ENCODE measurements at regions not wholly inside any gene's neighbourhood (a gene's known extent, or its start where the extent isn't known, plus 50 kb on each side); places are given as distances from the start of the nearest gene placed in this dataset.

DNA sequence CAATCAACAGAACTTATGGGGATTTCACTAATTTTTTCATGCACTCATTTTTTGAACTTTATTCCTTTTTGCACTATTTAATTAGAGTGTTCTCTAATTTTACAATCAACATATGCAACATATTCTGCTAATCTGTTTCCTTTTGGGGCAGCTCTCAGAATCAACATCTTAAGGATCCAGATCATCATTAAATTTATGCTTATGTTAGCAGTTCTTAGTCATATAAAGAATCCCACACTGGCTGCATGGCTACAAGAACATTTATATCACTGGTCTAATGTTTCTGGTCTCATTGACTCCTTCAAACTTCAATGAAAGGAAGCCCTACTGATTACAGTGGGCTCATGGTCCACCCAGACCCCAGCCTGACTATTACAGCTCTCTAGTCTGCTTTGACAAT lies 245.2 kb downstream of the RBM26 start:
- Histone ChIP-seq H3K36me3 (ENCODE audit: control insufficient read depth, low read length) (no peaks in the 10 kb centered on the region), H3K27me3 (ENCODE audit: control insufficient read depth, low read length) (0 out of 2 replicates have a peak, but pooled peaks cover 1% of the 10 kb centered on the region), H3K27ac (ENCODE audit: low read depth, low read length) (no peak overlapping the region), H3K4me1 (ENCODE audit: control insufficient read depth, low read length) (no peaks in the 10 kb centered on the region), H3K9me3 (ENCODE audit: control insufficient read depth, insufficient read depth, low read length) (no peaks in the 10 kb centered on the region), H4K20me1 (ENCODE audit: control insufficient read depth, insufficient read depth, low read depth, low read length) (no peaks in the 10 kb centered on the region), H3K4me3 (ENCODE audit: low read length) (no peak overlapping the region), H3F3A (ENCODE audit: control insufficient read depth, insufficient read depth) (no peaks in the 10 kb centered on the region), H3K79me2 (ENCODE audit: control insufficient read depth, low read length) (no peaks in the 10 kb centered on the region), H3K4me2 (ENCODE audit: low read length) (no peak overlapping the region), H3K9me2 (replicated peaks; ENCODE audit: control insufficient read depth, low read length) (no peaks in the 10 kb centered on the region)
- TF ChIP-seq EZH2phosphoT487 (IDR thresholded peaks at IDR 0.05; ENCODE audit: borderline replicate concordance, low read length) (no peak), CTCF (IDR thresholded peaks at IDR 0.05; ENCODE audit: low read depth, low read length, poor library complexity, severe bottlenecking) (no peak)

DNA sequence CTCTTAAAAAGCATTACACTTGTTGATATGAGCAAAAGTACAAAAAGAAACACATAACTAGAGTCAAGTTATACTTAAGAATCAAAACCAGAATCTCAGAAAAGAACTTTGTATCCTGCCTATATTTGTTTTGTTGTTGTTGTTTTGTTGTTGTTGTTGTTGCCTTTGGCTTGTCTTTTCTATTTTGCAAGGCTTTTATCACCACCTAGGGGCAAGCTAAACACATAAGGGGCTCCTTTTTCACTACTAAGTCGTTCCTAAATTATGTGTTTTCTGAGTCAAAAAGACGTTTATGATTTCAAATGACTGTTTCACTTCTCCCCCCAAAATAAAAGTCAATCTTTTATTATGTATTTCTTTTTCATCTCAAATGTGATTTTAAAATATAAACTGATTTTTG lies 250.2 kb downstream of the RBM26 start:
- no peaks in the 10 kb centered on the region for H3K4me1 ChIP-seq (ENCODE audit: control insufficient read depth, low read length)
- no peak overlapping the region for H3K27ac ChIP-seq (ENCODE audit: low read depth, low read length)
- 0 out of 2 replicates have a peak, but pooled peaks cover 4% of the 10 kb centered on the region for H3K27me3 ChIP-seq (ENCODE audit: control insufficient read depth, low read length)
- no peaks in the 10 kb centered on the region for H3K79me2 ChIP-seq (ENCODE audit: control insufficient read depth, low read length)
- H3K9me2 ChIP-seq (replicated peaks; ENCODE audit: control insufficient read depth, low read length): no peaks in the 10 kb centered on the region
- H4K20me1 ChIP-seq (ENCODE audit: control insufficient read depth, insufficient read depth, low read depth, low read length): no peaks in the 10 kb centered on the region
- no peaks in the 10 kb centered on the region for H3K9me3 ChIP-seq (ENCODE audit: control insufficient read depth, insufficient read depth, low read length)
- no peak for TF ChIP-seq CTCF (IDR thresholded peaks at IDR 0.05; ENCODE audit: low read depth, low read length, poor library complexity, severe bottlenecking)
- TF ChIP-seq EZH2phosphoT487 (IDR thresholded peaks at IDR 0.05; ENCODE audit: borderline replicate concordance, low read length): no peak
- no peaks in the 10 kb centered on the region for H3K36me3 ChIP-seq (ENCODE audit: control insufficient read depth, low read length)
- H3K4me3 ChIP-seq (ENCODE audit: low read length): no peak overlapping the region
- no peak overlapping the region for H3K4me2 ChIP-seq (ENCODE audit: low read length)
- no peaks in the 10 kb centered on the region for H3F3A ChIP-seq (ENCODE audit: control insufficient read depth, insufficient read depth)

DNA sequence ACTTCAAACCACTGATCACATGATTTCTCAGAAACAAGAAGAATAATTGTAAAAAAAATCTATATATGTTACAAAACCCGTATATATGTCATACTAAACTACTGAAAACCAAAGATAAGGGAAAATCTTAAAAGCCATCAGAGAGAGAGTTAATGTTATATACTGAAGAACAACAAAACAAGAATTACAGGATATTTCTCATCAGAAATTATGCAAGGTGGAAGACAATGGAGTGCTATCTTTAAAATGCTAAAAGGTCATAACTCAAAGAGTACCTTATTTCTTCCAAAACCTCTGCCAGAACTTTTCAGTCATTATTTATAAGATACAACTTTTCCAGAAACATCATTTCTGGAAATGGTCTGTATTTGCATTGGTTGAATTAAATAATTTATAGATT lies 256.8 kb downstream of the RBM26 start:
- TF ChIP-seq EZH2phosphoT487 (IDR thresholded peaks at IDR 0.05; ENCODE audit: borderline replicate concordance, low read length) (no peak), CTCF (IDR thresholded peaks at IDR 0.05; ENCODE audit: low read depth, low read length, poor library complexity, severe bottlenecking) (no peak)
- Histone ChIP-seq H4K20me1 (ENCODE audit: control insufficient read depth, insufficient read depth, low read depth, low read length) (no peaks in the 10 kb centered on the region), H3K9me2 (replicated peaks; ENCODE audit: control insufficient read depth, low read length) (no peaks in the 10 kb centered on the region), H3K4me2 (ENCODE audit: low read length) (no peak overlapping the region), H3K36me3 (ENCODE audit: control insufficient read depth, low read length) (no peaks in the 10 kb centered on the region), H3K4me1 (ENCODE audit: control insufficient read depth, low read length) (no peaks in the 10 kb centered on the region), H3F3A (ENCODE audit: control insufficient read depth, insufficient read depth) (no peaks in the 10 kb centered on the region), H3K79me2 (ENCODE audit: control insufficient read depth, low read length) (no peaks in the 10 kb centered on the region), H3K9me3 (ENCODE audit: control insufficient read depth, insufficient read depth, low read length) (no peaks in the 10 kb centered on the region), H3K27me3 (ENCODE audit: control insufficient read depth, low read length) (no peaks in the 10 kb centered on the region), H3K27ac (ENCODE audit: low read depth, low read length) (no peak overlapping the region), H3K4me3 (ENCODE audit: low read length) (no peak overlapping the region)

GRCh38 chr13:79141082-79141481 lies 265.0 kb downstream of the RBM26 start:
- no peaks in the 10 kb centered on the region for H3K9me2 ChIP-seq (replicated peaks; ENCODE audit: control insufficient read depth, low read length)

More at GRCh38 chr13:79141082-79141481, 265.0 kb downstream of the RBM26 start:
- H3K79me2 ChIP-seq (ENCODE audit: control insufficient read depth, low read length): no peaks in the 10 kb centered on the region
- no peaks in the 10 kb centered on the region for H3K9me3 ChIP-seq (ENCODE audit: control insufficient read depth, insufficient read depth, low read length)
- H3K4me3 ChIP-seq (ENCODE audit: low read length): no peak overlapping the region
- H3K27me3 ChIP-seq (ENCODE audit: control insufficient read depth, low read length): no peaks in the 10 kb centered on the region; the same call in 1 of the 2 replicates
- H3K4me1 ChIP-seq (ENCODE audit: control insufficient read depth, low read length): no peaks in the 10 kb centered on the region
- TF ChIP-seq CTCF (IDR thresholded peaks at IDR 0.05; ENCODE audit: low read depth, low read length, poor library complexity, severe bottlenecking) (no peak), EZH2phosphoT487 (IDR thresholded peaks at IDR 0.05; ENCODE audit: borderline replicate concordance, low read length) (no peak)
- H3K27ac ChIP-seq (ENCODE audit: low read depth, low read length): no peak overlapping the region
- H3K4me2 ChIP-seq (ENCODE audit: low read length): no peak overlapping the region
- no peaks in the 10 kb centered on the region for H3F3A ChIP-seq (ENCODE audit: control insufficient read depth, insufficient read depth)
- H4K20me1 ChIP-seq (ENCODE audit: control insufficient read depth, insufficient read depth, low read depth, low read length): no peaks in the 10 kb centered on the region
- no peaks in the 10 kb centered on the region for H3K36me3 ChIP-seq (ENCODE audit: control insufficient read depth, low read length)
